D721Med (cell line): ENCODE measurements at regions not wholly inside any gene's neighbourhood (a gene's known extent, or its start where the extent isn't known, plus 50 kb on each side); places are given as distances from the start of the nearest gene placed in this dataset.

Experiments used
- DNase-seq: peaks from one replicate; pipeline ENCODE4 v3.0.0; 2011; ENCODE audit warnings: low spot score; ENCODE audit not compliant: insufficient read length
- FAIRE-seq: peaks from 2 replicates; lab custom pipeline; 2011; peaks lifted over from hg19 to GRCh38; lab: Jason Lieb, UNC
- CTCF ChIP-seq: IDR thresholded peaks from 2 replicates; pipeline ENCODE4 v1.5.1; 2012; ENCODE audit warnings: mild to moderate bottlenecking, control low read depth; ENCODE audit not compliant: insufficient read depth; ENCODE audit errors: missing control alignments

GRCh38 chr5:143730112-143730801 lies 81.7 kb upstream of the HMHB1 start:
- no peak for FAIRE-seq
- TF ChIP-seq CTCF = no peak
- no peak for DNase-seq

GRCh38 chr5:143729334-143729946 lies 82.5 kb upstream of the HMHB1 start:
- no peak for DNase-seq
- TF ChIP-seq CTCF = no peak
- FAIRE-seq = no peak

GRCh38 chr5:143723159-143723558 lies 88.8 kb upstream of the HMHB1 start:
- no peak for FAIRE-seq
- TF ChIP-seq CTCF = no peak

GRCh38 chr5:143721925-143722324 lies 90.0 kb upstream of the HMHB1 start:
- FAIRE-seq (no peak), DNase-seq (no peak)
- no peak for TF ChIP-seq CTCF

More at GRCh38 chr5:143723159-143723558, 88.8 kb upstream of the HMHB1 start:
- DNase-seq = no peak

DNA sequence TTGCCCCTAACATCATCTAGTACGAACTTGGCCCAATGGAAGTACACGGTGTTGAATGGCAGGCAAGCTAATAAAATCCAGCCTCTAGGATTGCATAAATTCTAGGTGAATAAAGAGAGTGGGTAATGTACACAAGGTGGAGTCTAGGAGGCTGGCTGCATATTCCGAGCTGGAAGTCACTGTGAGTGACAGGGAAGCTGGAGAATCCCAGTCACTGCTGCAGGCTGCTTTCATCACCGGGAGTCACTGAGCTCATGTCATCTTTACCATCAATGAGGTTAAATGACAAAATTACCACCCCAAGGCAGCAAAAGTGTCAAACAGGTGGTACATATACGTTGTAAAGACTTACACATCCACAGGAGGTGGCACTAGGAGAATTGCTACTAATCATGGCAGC lies 91.3 kb upstream of the HMHB1 start:
- FAIRE-seq (no peak), DNase-seq (no peak)
- no peak for TF ChIP-seq CTCF

DNA sequence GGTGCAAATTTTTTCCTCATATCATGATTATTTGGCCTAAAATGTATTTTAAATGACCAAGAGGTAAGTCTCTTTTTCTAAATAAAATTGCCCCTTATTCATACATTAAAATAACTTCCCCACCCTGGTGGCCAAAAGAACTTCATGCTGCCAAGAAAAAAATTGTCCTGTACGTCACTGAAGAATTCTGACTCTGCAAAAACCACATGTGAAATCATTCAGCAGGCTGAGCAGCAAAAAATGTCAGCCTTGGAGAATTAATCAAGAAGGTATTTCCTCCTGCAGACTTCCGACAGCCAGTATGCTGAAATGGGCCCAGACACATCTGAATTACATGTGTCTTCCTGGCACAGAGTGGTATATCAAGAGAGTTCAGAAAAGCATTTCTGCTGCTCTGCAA lies 94.6 kb upstream of the HMHB1 start:
- DNase-seq (no peak), FAIRE-seq (no peak)
- TF ChIP-seq CTCF = no peak

DNA sequence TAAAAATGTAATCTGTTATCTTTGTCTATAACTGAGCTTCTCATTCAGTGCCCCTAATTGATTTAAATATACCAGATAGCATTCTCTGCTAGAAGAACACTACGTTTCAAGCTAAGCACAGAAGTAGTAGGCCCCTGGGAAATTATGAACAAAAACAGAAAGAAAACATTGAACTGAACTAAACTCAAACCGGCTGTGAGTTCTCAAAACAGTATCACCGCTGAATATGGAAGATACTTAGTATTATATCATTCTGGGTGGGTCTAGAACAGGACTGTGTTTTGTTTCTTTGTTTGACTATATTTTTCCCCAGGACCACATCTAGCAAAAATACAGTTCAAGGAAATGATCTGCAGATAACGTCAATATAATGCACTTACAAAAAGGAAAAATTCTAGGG lies 95.1 kb upstream of the HMHB1 start:
- no peak for FAIRE-seq
- no peak for DNase-seq
- no peak for TF ChIP-seq CTCF
